Spleen (tissue), 7 donors: ENCODE measurements at regions not wholly inside any gene's neighbourhood (a gene's known extent, or its start where the extent isn't known, plus 50 kb on each side); places are given as distances from the start of the nearest gene placed in this dataset.

Experiments
- CTCF ChIP-seq, 11 experiments: fragments of 200-600 bp in 7 of 11; fragments of 450-650 bp in 4 of 11; sonication (generic) in 4 of 11; IDR thresholded peaks in 8 of 11; conservative IDR thresholded peaks in 3 of 11; 1 replicate in 7 of 11; 2 replicates in 4 of 11; pipeline versions ENCODE4 v1.4.0 to v1.8.0; 2016 to 2021; ENCODE audit warnings: antibody characterized with exemption in 11 of 11, inconsistent platforms in 4 of 11, mild to moderate bottlenecking in 1 of 11
- POLR2A ChIP-seq, 3 donors: fragments of 450-650 bp; IDR thresholded peaks; one replicate each; pipeline ENCODE4 v1.5.1; 2017; ENCODE audit warnings: antibody characterized with exemption in 3 of 3, mild to moderate bottlenecking in 1 of 3
- POLR2AphosphoS5 ChIP-seq, 3 donors: sonication (generic); formaldehyde crosslinking; IDR thresholded peaks; one replicate each; pipeline ENCODE4 v1.5.1; 2017; ENCODE audit warnings: antibody characterized with exemption in 3 of 3
- donor health status: DM: no; HTN: no; CAD: no; lungs with moderate emphysema.
- donor health status: DM: no; HTN: no; CAD: no.
- donor health status: DM: no; HTN: no; CAD: no.

GRCh38 chr2:120869730-120870466 is 134.2 kb downstream of the GLI2 start:
- TF ChIP-seq CTCF (IDR thresholded peaks at IDR 0.05 in 8 of 11, conservative IDR thresholded peaks at IDR 0.05 in 3 of 11) = no peak
- no peak for TF ChIP-seq POLR2AphosphoS5 (IDR thresholded peaks at IDR 0.05)
- TF ChIP-seq POLR2A (IDR thresholded peaks at IDR 0.05) = no peak
